Tibial nerve (tissue), 4 donors: ENCODE measurements at regions not wholly inside any gene's neighbourhood (a gene's known extent, or its start where the extent isn't known, plus 50 kb on each side); places are given as distances from the start of the nearest gene placed in this dataset.

Experiments
- EP300 ChIP-seq, 2 donors: sonication (generic); formaldehyde crosslinking; IDR thresholded peaks; one replicate each; pipeline ENCODE4 v1.6.1; 2017; ENCODE audit warnings: antibody characterized with exemption in 2 of 2, mild to moderate bottlenecking in 1 of 2
- POLR2A ChIP-seq, 2 donors: fragments of 450-650 bp; IDR thresholded peaks; one replicate each; pipeline ENCODE4 v1.6.1; 2017; ENCODE audit warnings: antibody characterized with exemption in 2 of 2, mild to moderate bottlenecking in 2 of 2, moderate library complexity in 2 of 2
- TF ChIP-seq, protein P1 (sequence below), 5 experiments: fragments of 200-600 bp in 3 of 5; fragments of 450-650 bp in 2 of 5; sonication (generic) in 3 of 5; IDR thresholded peaks; one replicate each; pipeline ENCODE4 v1.5.1; 2016 to 2019; ENCODE audit warnings: antibody characterized with exemption in 5 of 5, mild to moderate bottlenecking in 3 of 5, moderate library complexity in 2 of 5

DNA sequence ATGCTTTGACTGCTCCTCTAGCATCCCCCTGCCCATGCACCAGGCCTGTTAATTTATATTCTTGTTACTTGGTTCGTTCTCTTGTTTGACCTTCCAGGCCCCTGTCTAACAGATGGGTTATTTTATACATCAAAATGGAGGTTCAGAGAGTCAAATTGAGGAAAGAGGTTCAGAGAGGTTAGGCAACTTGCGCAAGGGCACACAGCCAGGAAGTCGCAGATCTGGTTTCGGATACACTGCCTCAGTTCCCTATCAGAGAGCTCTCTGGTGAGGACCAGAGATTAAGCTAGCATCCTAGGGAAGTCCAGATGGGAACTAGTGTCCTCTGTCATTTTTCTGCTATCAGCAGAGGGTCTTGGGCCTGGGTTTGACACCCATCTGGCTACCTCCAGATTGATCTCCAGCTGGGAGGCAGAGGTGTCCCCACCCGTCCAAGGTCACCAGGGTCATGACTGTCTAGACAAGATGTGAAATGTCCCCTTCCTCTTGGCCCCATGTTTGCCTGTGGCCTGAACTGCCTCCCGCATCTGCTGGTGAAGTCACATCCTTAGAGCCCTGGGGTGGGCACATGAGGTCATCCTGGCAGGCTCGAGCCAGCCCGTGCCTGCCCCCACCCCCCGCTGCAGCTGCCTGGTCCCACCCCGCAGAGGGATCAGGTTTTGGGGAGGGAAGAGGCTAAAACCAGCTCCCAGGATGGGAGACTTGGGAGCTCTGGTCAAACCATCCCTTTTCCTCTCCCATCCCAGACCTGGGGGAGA is 84.3 kb upstream of the NCOR2 start:
- TF ChIP-seq, protein P1, sequence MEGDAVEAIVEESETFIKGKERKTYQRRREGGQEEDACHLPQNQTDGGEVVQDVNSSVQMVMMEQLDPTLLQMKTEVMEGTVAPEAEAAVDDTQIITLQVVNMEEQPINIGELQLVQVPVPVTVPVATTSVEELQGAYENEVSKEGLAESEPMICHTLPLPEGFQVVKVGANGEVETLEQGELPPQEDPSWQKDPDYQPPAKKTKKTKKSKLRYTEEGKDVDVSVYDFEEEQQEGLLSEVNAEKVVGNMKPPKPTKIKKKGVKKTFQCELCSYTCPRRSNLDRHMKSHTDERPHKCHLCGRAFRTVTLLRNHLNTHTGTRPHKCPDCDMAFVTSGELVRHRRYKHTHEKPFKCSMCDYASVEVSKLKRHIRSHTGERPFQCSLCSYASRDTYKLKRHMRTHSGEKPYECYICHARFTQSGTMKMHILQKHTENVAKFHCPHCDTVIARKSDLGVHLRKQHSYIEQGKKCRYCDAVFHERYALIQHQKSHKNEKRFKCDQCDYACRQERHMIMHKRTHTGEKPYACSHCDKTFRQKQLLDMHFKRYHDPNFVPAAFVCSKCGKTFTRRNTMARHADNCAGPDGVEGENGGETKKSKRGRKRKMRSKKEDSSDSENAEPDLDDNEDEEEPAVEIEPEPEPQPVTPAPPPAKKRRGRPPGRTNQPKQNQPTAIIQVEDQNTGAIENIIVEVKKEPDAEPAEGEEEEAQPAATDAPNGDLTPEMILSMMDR (IDR thresholded peaks at IDR 0.05) = no peak
- TF ChIP-seq POLR2A (IDR thresholded peaks at IDR 0.05) (no peak), EP300 (IDR thresholded peaks at IDR 0.05) (no peak)
